HepG2 (cell line): ENCODE measurements at regions not wholly inside any gene's neighbourhood (a gene's known extent, or its start where the extent isn't known, plus 50 kb on each side); places are given as distances from the start of the nearest gene placed in this dataset.

Experiments
- ATAC-seq: fragments of 200-7000 bp; cut with Tn5 transposase; 3 replicates; pipeline ENCODE4 v1.9.1; 2020; ENCODE audit warnings: mild to moderate bottlenecking, moderate library complexity
- BruUV-seq: library from RNA; stranded (reverse); fragments of 400-500 nt; replicated peaks from 2 replicates; lab custom pipeline; 2021; lab: Mats Ljungman, UMichigan
- CTCF ChIA-PET: fragments of 300-600 bp; formaldehyde crosslinking; extraction: SDS; loops from one replicate; lab custom pipeline; 2021; ENCODE audit warnings: low total read pairs, inconsistent platforms, low intra/inter-chr PET ratio; lab: Yijun Ruan, JAX
- POLR2A ChIA-PET: fragments of 350-600 bp; sonication (Branson Sonifier 250); formaldehyde crosslinking; loops from one replicate; lab custom pipeline; 2020; ENCODE audit warnings: antibody characterized with exemption, inconsistent platforms; lab: Yijun Ruan, JAX
- DNase-seq: peaks from one replicate; pipeline ENCODE4 v3.0.0-alpha.2; 2015; ENCODE audit warnings: low spot score
- FAIRE-seq: peaks from 3 replicates; lab custom pipeline; 2011; peaks lifted over from hg19 to GRCh38; lab: Jason Lieb, UNC
- H2AFZ ChIP-seq: one replicate; pipeline ENCODE4 v1.6.1; 2011; ENCODE audit warnings: low read length, inconsistent platforms
- H3K27ac ChIP-seq: fragments of 300-600 bp; 3 replicates; pipeline ENCODE4 v1.8.0; 2011; ENCODE audit warnings: mixed run types, mild to moderate bottlenecking, mixed read lengths, low read length, inconsistent platforms; ENCODE audit not compliant: insufficient read depth; ENCODE audit errors: extremely low read length
- H3K27me3 ChIP-seq, 2 experiments: fragments of 200-600 bp in 1 of 2; 2 replicates in 1 of 2; 3 replicates in 1 of 2; pipeline versions ENCODE4 v1.6.0 to v1.8.0; 2011; ENCODE audit warnings: low read length in 2 of 2, mild to moderate bottlenecking in 2 of 2, moderate library complexity in 2 of 2, inconsistent platforms in 1 of 2; ENCODE audit not compliant: insufficient read depth in 2 of 2, control insufficient read depth in 1 of 2
- H3K36me3 ChIP-seq, 2 experiments: fragments of 200-600 bp in 1 of 2; replicated peaks in 1 of 2; 2 replicates in 1 of 2; 3 replicates in 1 of 2; pipeline versions ENCODE4 v1.5.1 to v1.8.0; 2011; ENCODE audit warnings: low read length in 2 of 2, inconsistent platforms in 1 of 2; ENCODE audit not compliant: insufficient read depth in 2 of 2, control insufficient read depth in 1 of 2
- H3K4me1 ChIP-seq: 2 replicates; pipeline ENCODE4 v1.5.1; 2012; ENCODE audit warnings: low read length, inconsistent platforms; ENCODE audit not compliant: insufficient read depth
- H3K4me2 ChIP-seq: 2 replicates; pipeline ENCODE4 v1.6.0; 2011; ENCODE audit warnings: low read depth, low read length, inconsistent platforms
- H3K4me3 ChIP-seq, 3 experiments: fragments of 200-600 bp in 1 of 3; sonication (generic), shearing (Covaris generic) in 1 of 3; replicated peaks in 1 of 3; 2 replicates each; pipeline ENCODE4 v1.5.1; 2011 to 2016; ENCODE audit warnings: low read length in 3 of 3, inconsistent platforms in 2 of 3, low read depth in 2 of 3, mild to moderate bottlenecking in 2 of 3, control low read depth in 1 of 3, mixed read lengths in 1 of 3; ENCODE audit not compliant: insufficient read depth in 1 of 3
- H3K79me2 ChIP-seq: one replicate; pipeline ENCODE4 v1.6.1; 2011; ENCODE audit warnings: low read length, inconsistent platforms; ENCODE audit not compliant: insufficient read depth
- H3K9ac ChIP-seq: 2 replicates; pipeline ENCODE4 v1.6.0; 2011; ENCODE audit warnings: mild to moderate bottlenecking, low read depth, low read length, inconsistent platforms; ENCODE audit not compliant: insufficient read depth
- H3K9me3 ChIP-seq: 2 replicates; pipeline ENCODE4 v1.5.1; 2012; ENCODE audit warnings: mild to moderate bottlenecking, low read length
- H4K20me1 ChIP-seq: 2 replicates; pipeline ENCODE4 v1.6.0; 2011; ENCODE audit warnings: inconsistent platforms, mild to moderate bottlenecking, low read length, moderate library complexity; ENCODE audit not compliant: insufficient read depth
- BORCS8-MEF2B ChIP-seq: sonication (generic); formaldehyde crosslinking; IDR thresholded peaks from 2 replicates; pipeline ENCODE4 v1.8.0; 2022; ENCODE audit warnings: mild to moderate bottlenecking, missing genetic modification reagents
- CHCHD3 ChIP-seq: sonication (generic); formaldehyde crosslinking; IDR thresholded peaks from 2 replicates; pipeline ENCODE4 v1.8.0; 2022; ENCODE audit warnings: mild to moderate bottlenecking, missing genetic modification reagents, moderate library complexity
- GATAD1 ChIP-seq: IDR thresholded peaks from 2 replicates; pipeline ENCODE4 v1.6.1; 2016; ENCODE audit warnings: missing genetic modification reagents, missing compliant biosample characterization
- HMGA1 ChIP-seq: sonication (generic); formaldehyde crosslinking; conservative IDR thresholded peaks from 2 replicates; pipeline ENCODE4 v1.4.0; 2020; ENCODE audit warnings: missing genetic modification reagents
- MED8 ChIP-seq: sonication (generic); formaldehyde crosslinking; IDR thresholded peaks from 2 replicates; pipeline ENCODE4 v1.8.1; 2023; ENCODE audit warnings: mild to moderate bottlenecking, missing genetic modification reagents; ENCODE audit not compliant: insufficient replicate concordance
- NR1H2 ChIP-seq: sonication (generic); formaldehyde crosslinking; IDR thresholded peaks from 2 replicates; pipeline ENCODE4 v1.8.1; 2022; ENCODE audit warnings: low read depth, missing genetic modification reagents, borderline replicate concordance
- PLRG1 ChIP-seq: fragments of 450-650 bp; conservative IDR thresholded peaks from 2 replicates; pipeline ENCODE4 v1.6.1; 2016
- SOX13 ChIP-seq, 3 experiments: fragments of 450-650 bp in 1 of 3; sonication (generic) in 1 of 3; formaldehyde crosslinking in 1 of 3; IDR thresholded peaks in 2 of 3; conservative IDR thresholded peaks in 1 of 3; 2 replicates each; pipeline versions ENCODE4 v1.5.0 to v1.6.1; 2016 to 2020; ENCODE audit warnings: antibody characterized with exemption in 1 of 3, mild to moderate bottlenecking in 1 of 3, missing compliant biosample characterization in 1 of 3, missing genetic modification reagents in 1 of 3, moderate library complexity in 1 of 3
- ZNF101 ChIP-seq: sonication (generic); formaldehyde crosslinking; IDR thresholded peaks from 2 replicates; pipeline ENCODE4 v1.4.0; 2020; ENCODE audit warnings: mild to moderate bottlenecking, low read depth, missing genetic modification reagents, borderline replicate concordance
- ZNF224 ChIP-seq: sonication (generic); formaldehyde crosslinking; IDR thresholded peaks from 2 replicates; pipeline ENCODE4 v1.5.0; 2020; ENCODE audit warnings: mild to moderate bottlenecking, missing genetic modification reagents
- ZNF674 ChIP-seq: sonication (generic); formaldehyde crosslinking; IDR thresholded peaks from 2 replicates; pipeline ENCODE4 v1.5.0; 2020; ENCODE audit warnings: low read depth, mild to moderate bottlenecking, missing genetic modification reagents
- ZSCAN21 ChIP-seq: sonication (generic); formaldehyde crosslinking; IDR thresholded peaks from 2 replicates; pipeline ENCODE4 v1.8.0; 2022; ENCODE audit warnings: mild to moderate bottlenecking, missing genetic modification reagents, moderate library complexity, borderline replicate concordance
- WGBS: methylation state at CpG from one replicate; pipeline ENCODE4 v1.1.6; 2017; ENCODE audit warnings: low lambda C conversion rate; 5-methylcytosine and 5-hydroxymethylcytosine counted together
- in situ Hi-C: cut with HindIII; loops from 2 replicates; pipeline ENCODE4 v1.10.0; 2017; ENCODE audit warnings: low pct_unique_long_range_greater_than_20kb; ENCODE audit not compliant: extremely low pct_ligation_motif_present
- intact Hi-C: fragments of 100-400 bp; cut with micrococcal nuclease; formaldehyde crosslinking; loops from one replicate; pipeline ENCODE4 v1.10.0; 2022; ENCODE audit not compliant: unreplicated experiment
- TF ChIP-seq, protein P1 (sequence below): sonication (generic); formaldehyde crosslinking; IDR thresholded peaks from 2 replicates; pipeline ENCODE4 v1.8.0; 2022; ENCODE audit warnings: missing genetic modification reagents, mild to moderate bottlenecking, inconsistent platforms, borderline replicate concordance
- TF ChIP-seq, protein P2 (sequence below): sonication (generic); formaldehyde crosslinking; IDR thresholded peaks from 2 replicates; pipeline ENCODE4 v1.4.0; 2020; ENCODE audit warnings: mild to moderate bottlenecking, low read depth, missing genetic modification reagents
- TF ChIP-seq, protein P3 (sequence below), 2 experiments: fragments of 450-650 bp in 1 of 2; sonication (generic) in 1 of 2; formaldehyde crosslinking; IDR thresholded peaks; 2 replicates each; pipeline versions ENCODE4 v1.5.0 to v1.8.0; 2020 to 2022; ENCODE audit warnings: mild to moderate bottlenecking in 1 of 2, missing genetic modification reagents in 1 of 2
- TF ChIP-seq, protein P4 (sequence below): sonication (generic); formaldehyde crosslinking; IDR thresholded peaks from 2 replicates; pipeline ENCODE4 v1.8.1; 2023; ENCODE audit warnings: mild to moderate bottlenecking, moderate library complexity, missing genetic modification reagents
- TF ChIP-seq, protein P5 (sequence below): sonication (generic); formaldehyde crosslinking; IDR thresholded peaks from 2 replicates; pipeline ENCODE4 v1.8.0; 2022; ENCODE audit warnings: missing genetic modification reagents, low read depth, mild to moderate bottlenecking, borderline replicate concordance

DNA sequence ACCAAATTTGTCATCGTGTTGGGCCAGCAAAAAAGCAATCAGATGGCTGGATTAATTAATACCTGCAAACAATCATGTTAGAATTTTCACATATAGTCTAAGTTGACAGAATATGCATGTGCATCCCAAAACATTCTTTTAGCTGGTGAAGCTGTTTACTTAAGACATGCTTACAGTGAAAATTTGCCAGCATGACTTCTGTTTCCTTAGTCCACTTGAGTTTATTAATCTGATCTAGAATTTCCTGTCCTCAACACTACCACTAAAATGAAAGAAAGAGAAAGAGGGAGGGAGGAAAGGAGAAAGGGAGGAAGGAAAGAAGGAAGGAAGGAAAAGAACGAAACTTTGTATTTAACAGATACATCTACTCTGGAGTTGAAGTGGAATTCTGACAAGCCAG lies 2109.9 kb upstream of the PIK3C3 start:
- in situ Hi-C loops, result no loop called here
- ChIA-PET POLR2A (no interaction called here), CTCF (no interaction called here)
- no peak for ATAC-seq
- no peak overlapping the region for H3K4me3 ChIP-seq
- no peaks in the 10 kb centered on the region for H3K9me3 ChIP-seq
- BruUV-seq, result no TSS peak
- TF ChIP-seq GATAD1 (CRISPR knock-in tag) (no peak), ZNF224 (no peak), NR1H2 (CRISPR knock-in tag) (no peak), BORCS8-MEF2B (CRISPR knock-in tag) (no peak), ZNF674 (CRISPR knock-in tag) (no peak), ZSCAN21 (CRISPR knock-in tag) (no peak), ZNF101 (no peak), CHCHD3 (no peak), HMGA1 (CRISPR knock-in tag) (no peak), MED8 (no peak), PLRG1 (no peak), SOX13 (IDR thresholded peaks at IDR 0.05) (no peak), SOX13 (CRISPR knock-in tag; conservative IDR thresholded peaks at IDR 0.05 in 1 of 2, IDR thresholded peaks at IDR 0.05 in 1 of 2) (no peak)
- TF ChIP-seq, protein P1, sequence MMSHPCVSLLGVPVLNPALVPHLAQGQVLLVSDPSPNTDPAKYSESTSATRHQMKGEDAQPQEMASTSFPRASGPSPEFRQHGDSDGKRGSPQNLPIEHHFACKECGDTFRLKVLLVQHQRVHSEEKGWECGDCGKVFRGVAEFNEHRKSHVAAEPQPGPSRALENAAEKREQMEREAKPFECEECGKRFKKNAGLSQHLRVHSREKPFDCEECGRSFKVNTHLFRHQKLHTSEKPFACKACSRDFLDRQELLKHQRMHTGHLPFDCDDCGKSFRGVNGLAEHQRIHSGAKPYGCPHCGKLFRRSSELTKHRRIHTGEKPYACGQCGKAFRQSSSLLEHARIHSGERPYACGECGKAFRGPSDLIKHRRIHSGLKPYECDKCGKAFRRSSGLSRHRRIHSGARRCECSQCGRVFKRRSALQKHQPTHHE (CRISPR knock-in tag), result no peak
- TF ChIP-seq, protein P2, sequence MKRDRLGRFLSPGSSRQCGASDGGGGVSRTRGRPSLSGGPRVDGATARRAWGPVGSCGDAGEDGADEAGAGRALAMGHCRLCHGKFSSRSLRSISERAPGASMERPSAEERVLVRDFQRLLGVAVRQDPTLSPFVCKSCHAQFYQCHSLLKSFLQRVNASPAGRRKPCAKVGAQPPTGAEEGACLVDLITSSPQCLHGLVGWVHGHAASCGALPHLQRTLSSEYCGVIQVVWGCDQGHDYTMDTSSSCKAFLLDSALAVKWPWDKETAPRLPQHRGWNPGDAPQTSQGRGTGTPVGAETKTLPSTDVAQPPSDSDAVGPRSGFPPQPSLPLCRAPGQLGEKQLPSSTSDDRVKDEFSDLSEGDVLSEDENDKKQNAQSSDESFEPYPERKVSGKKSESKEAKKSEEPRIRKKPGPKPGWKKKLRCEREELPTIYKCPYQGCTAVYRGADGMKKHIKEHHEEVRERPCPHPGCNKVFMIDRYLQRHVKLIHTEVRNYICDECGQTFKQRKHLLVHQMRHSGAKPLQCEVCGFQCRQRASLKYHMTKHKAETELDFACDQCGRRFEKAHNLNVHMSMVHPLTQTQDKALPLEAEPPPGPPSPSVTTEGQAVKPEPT (CRISPR knock-in tag), result no peak
- TF ChIP-seq, protein P3, sequence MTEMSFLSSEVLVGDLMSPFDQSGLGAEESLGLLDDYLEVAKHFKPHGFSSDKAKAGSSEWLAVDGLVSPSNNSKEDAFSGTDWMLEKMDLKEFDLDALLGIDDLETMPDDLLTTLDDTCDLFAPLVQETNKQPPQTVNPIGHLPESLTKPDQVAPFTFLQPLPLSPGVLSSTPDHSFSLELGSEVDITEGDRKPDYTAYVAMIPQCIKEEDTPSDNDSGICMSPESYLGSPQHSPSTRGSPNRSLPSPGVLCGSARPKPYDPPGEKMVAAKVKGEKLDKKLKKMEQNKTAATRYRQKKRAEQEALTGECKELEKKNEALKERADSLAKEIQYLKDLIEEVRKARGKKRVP (CRISPR knock-in tag; IDR thresholded peaks at IDR 0.05), result no peak
- TF ChIP-seq, protein P4, sequence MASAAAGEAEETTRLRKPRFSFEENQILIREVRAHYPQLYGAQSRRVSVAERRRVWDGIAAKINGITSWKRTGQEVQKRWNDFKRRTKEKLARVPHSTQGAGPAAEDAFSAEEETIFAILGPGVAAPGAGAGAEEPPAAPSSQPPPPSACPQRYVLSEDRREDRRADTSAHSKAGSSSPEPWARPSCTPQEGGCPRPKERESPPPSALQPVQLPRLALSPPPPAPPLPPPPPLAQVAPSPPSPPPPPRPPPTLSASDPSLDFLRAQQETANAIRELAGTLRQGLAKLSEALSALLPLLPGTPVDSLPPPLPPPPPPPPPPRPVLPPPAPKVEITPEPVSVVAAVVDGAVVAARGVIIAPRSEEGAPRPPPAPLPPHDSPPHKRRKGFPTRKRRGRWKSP, result no peak
- TF ChIP-seq, protein P5, sequence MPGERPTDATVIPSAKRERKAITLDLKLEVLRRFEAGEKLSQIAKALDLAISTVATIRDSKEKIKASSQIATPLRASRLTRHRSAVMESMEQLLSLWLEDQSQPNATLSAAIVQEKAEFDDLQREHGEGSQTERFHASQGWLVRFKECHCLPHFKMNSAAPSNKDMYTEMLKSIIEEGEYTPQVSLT (CRISPR knock-in tag), result no peak
- DNase-seq, result no peak
- H3K4me2 ChIP-seq, result no peak overlapping the region
- H3K27ac ChIP-seq, result no peak overlapping the region
- no peaks in the 10 kb centered on the region for H4K20me1 ChIP-seq
- H3K4me1 ChIP-seq, result peaks cover 13% of the 10 kb centered on the region
- FAIRE-seq, result no peak
- 0% methylated on average over 2 of the region's 2 CpGs for WGBS
- H3K79me2 ChIP-seq, result no peaks in the 10 kb centered on the region
- no peak overlapping the region for H2AFZ ChIP-seq
- H3K27me3 ChIP-seq, result peaks cover 2 to 15% of the 10 kb centered on the region in 2 experiments; a peak in 3 of 5 replicates
- no peaks in the 10 kb centered on the region for H3K36me3 ChIP-seq
- no peak overlapping the region for H3K9ac ChIP-seq
- intact Hi-C loops, result loop anchor here (10.0 kb wide), 1 partner anchor 1900 kb away; no protein-coding TSS in a partner anchor
